ENCODE measurements at regions not wholly inside any gene's neighbourhood (a gene's known extent, or its start where the extent isn't known, plus 50 kb on each side); places are given as distances from the start of the nearest gene placed in this dataset.
"Not testable (repeated sequence)": the region's sequence is repeated elsewhere in the genome, so short reads cannot be mapped to it uniquely, and the experiment has no call there.

GRCh38 chr1:166391279-166392066 lies 224.7 kb upstream of the FAM78B start:
- no peak overlapping the region for H2AFZ ChIP-seq
- no peaks in the 10 kb centered on the region for H3K27me3 ChIP-seq (replicated peaks; ENCODE audit: insufficient read depth)
- no peaks in the 10 kb centered on the region for H3K79me2 ChIP-seq (ENCODE audit: insufficient read depth)
- in situ Hi-C loops (cut with MboI), result no loop called here
- H3K36me3 ChIP-seq (ENCODE audit: low read depth), result no peaks in the 10 kb centered on the region
- no peak overlapping the region for H3K9ac ChIP-seq
- no peaks in the 10 kb centered on the region for H3K4me1 ChIP-seq (ENCODE audit: insufficient read depth)
- no peak overlapping the region for H3K4me3 ChIP-seq
- no peaks in the 10 kb centered on the region for H3K9me3 ChIP-seq (ENCODE audit: low read depth)
- no peak overlapping the region for H3K4me2 ChIP-seq (ENCODE audit: unreplicated experiment)
- H4K20me1 ChIP-seq (ENCODE audit: insufficient read depth), result no peaks in the 10 kb centered on the region
- TF ChIP-seq EZH2 (IDR thresholded peaks at IDR 0.05; ENCODE audit: insufficient read depth, poor library complexity, severe bottlenecking) (no peak), EZH2phosphoT487 (IDR thresholded peaks at IDR 0.05; ENCODE audit: insufficient read depth, low read depth) (no peak)
- no peak overlapping the region for H3K27ac ChIP-seq
- DNase-seq, result peak; percentile 12
- H3F3A ChIP-seq (ENCODE audit: insufficient read depth), result no peaks in the 10 kb centered on the region
- no peaks in the 10 kb centered on the region for H3K9me2 ChIP-seq (ENCODE audit: insufficient read depth)
- WGBS, 2 experiments (ENCODE audit: low coverage in 1 of 2, low lambda C conversion rate in 2 of 2, missing lambda C conversion rate in 2 of 2), result 12 to 15% methylated on average over 5 of the region's 5 CpGs

GRCh38 chr1:166395729-166396128 lies 228.9 kb upstream of the FAM78B start:
- no peak overlapping the region for H3K9ac ChIP-seq
- H3K4me1 ChIP-seq (ENCODE audit: insufficient read depth), result no peaks in the 10 kb centered on the region
- H3K9me2 ChIP-seq (ENCODE audit: insufficient read depth), result no peaks in the 10 kb centered on the region
- no peaks in the 10 kb centered on the region for H3K9me3 ChIP-seq (ENCODE audit: low read depth)
- no peak overlapping the region for H3K4me3 ChIP-seq
- H3F3A ChIP-seq (ENCODE audit: insufficient read depth), result no peaks in the 10 kb centered on the region
- no peak overlapping the region for H3K4me2 ChIP-seq (ENCODE audit: unreplicated experiment)
- H3K36me3 ChIP-seq (ENCODE audit: low read depth), result no peaks in the 10 kb centered on the region
- H4K20me1 ChIP-seq (ENCODE audit: insufficient read depth), result no peaks in the 10 kb centered on the region; the same call in 1 of the 2 replicates
- no peak overlapping the region for H2AFZ ChIP-seq
- TF ChIP-seq EZH2phosphoT487 (IDR thresholded peaks at IDR 0.05; ENCODE audit: insufficient read depth, low read depth), result no peak
- no peak for TF ChIP-seq EZH2 (IDR thresholded peaks at IDR 0.05; ENCODE audit: insufficient read depth, poor library complexity, severe bottlenecking)
- no peak for DNase-seq
- H3K79me2 ChIP-seq (ENCODE audit: insufficient read depth), result no peaks in the 10 kb centered on the region
- in situ Hi-C loops (cut with MboI), result no loop called here
- H3K27me3 ChIP-seq (replicated peaks; ENCODE audit: insufficient read depth), result no peaks in the 10 kb centered on the region
- H3K27ac ChIP-seq, result no peak overlapping the region

GRCh38 chr1:166409253-166410082 lies 242.7 kb upstream of the FAM78B start:
- H3K9ac ChIP-seq; in situ Hi-C loops (cut with MboI): not testable (repeated sequence)
- 14 to 32% methylated on average over 8 to 9 of the region's 9 CpGs for WGBS, 2 experiments (ENCODE audit: low coverage in 1 of 2, low lambda C conversion rate in 2 of 2, missing lambda C conversion rate in 2 of 2)

GRCh38 chr1:166410083-166410385 lies 243.2 kb upstream of the FAM78B start:
- Histone ChIP-seq H3K4me3 (no peak overlapping the region), H3K27me3 (replicated peaks; ENCODE audit: insufficient read depth) (no peaks in the 10 kb centered on the region), H3K9ac (no peak overlapping the region), H3K4me2 (ENCODE audit: unreplicated experiment) (no peak overlapping the region), H3K9me3 (ENCODE audit: low read depth) (no peaks in the 10 kb centered on the region), H3K79me2 (ENCODE audit: insufficient read depth) (no peaks in the 10 kb centered on the region), H2AFZ (no peak overlapping the region), H3K9me2 (ENCODE audit: insufficient read depth) (no peaks in the 10 kb centered on the region), H3K27ac (no peak overlapping the region), H3F3A (ENCODE audit: insufficient read depth) (no peaks in the 10 kb centered on the region), H3K4me1 (ENCODE audit: insufficient read depth) (no peaks in the 10 kb centered on the region), H3K36me3 (ENCODE audit: low read depth) (no peaks in the 10 kb centered on the region), H4K20me1 (ENCODE audit: insufficient read depth) (no peaks in the 10 kb centered on the region)
- in situ Hi-C loops (cut with MboI), result no loop called here
- no peak for DNase-seq
- 24 to 27% methylated on average over 3 of the region's 3 CpGs for WGBS, 2 experiments (ENCODE audit: low coverage in 1 of 2, low lambda C conversion rate in 2 of 2, missing lambda C conversion rate in 2 of 2)
- no peak for TF ChIP-seq EZH2 (IDR thresholded peaks at IDR 0.05; ENCODE audit: insufficient read depth, poor library complexity, severe bottlenecking)

More at GRCh38 chr1:166409253-166410082, 242.7 kb upstream of the FAM78B start:
- H3K4me3 ChIP-seq; H3K79me2 ChIP-seq (ENCODE audit: insufficient read depth); H3F3A ChIP-seq (ENCODE audit: insufficient read depth); H3K9me3 ChIP-seq (ENCODE audit: low read depth); H3K36me3 ChIP-seq (ENCODE audit: low read depth); H3K4me1 ChIP-seq (ENCODE audit: insufficient read depth); DNase-seq; H2AFZ ChIP-seq; H3K27ac ChIP-seq; H4K20me1 ChIP-seq (ENCODE audit: insufficient read depth); H3K4me2 ChIP-seq (ENCODE audit: unreplicated experiment); H3K27me3 ChIP-seq (replicated peaks; ENCODE audit: insufficient read depth); H3K9me2 ChIP-seq (ENCODE audit: insufficient read depth): not testable (repeated sequence)

- H3K27ac ChIP-seq; H3K9me3 ChIP-seq (ENCODE audit: low read depth); H3K27me3 ChIP-seq (replicated peaks; ENCODE audit: insufficient read depth); H2AFZ ChIP-seq; H3K4me2 ChIP-seq (ENCODE audit: unreplicated experiment); H3K36me3 ChIP-seq (ENCODE audit: low read depth); H3K9me2 ChIP-seq (ENCODE audit: insufficient read depth); H3K4me1 ChIP-seq (ENCODE audit: insufficient read depth); H4K20me1 ChIP-seq (ENCODE audit: insufficient read depth); H3K79me2 ChIP-seq (ENCODE audit: insufficient read depth); H3K9ac ChIP-seq; in situ Hi-C loops (cut with MboI); H3F3A ChIP-seq (ENCODE audit: insufficient read depth); H3K4me3 ChIP-seq; DNase-seq: not testable (repeated sequence)
- WGBS, 2 experiments (ENCODE audit: low coverage in 1 of 2, low lambda C conversion rate in 2 of 2, missing lambda C conversion rate in 2 of 2), result 13 to 21% methylated on average over 7 of the region's 7 CpGs
Measured at GRCh38 chr1:166416831-166417230, 250.0 kb upstream of the FAM78B start.

All from GM23248 (cell line).